ENCODE measurements at regions not wholly inside any gene's neighbourhood (a gene's known extent, or its start where the extent isn't known, plus 50 kb on each side); places are given as distances from the start of the nearest gene placed in this dataset.
A peak's percentile ranks its signal among the peaks of the same experiment; 100 is the strongest.

- DNase-seq (ENCODE audit: low read depth in 1 of 2, low spot score in 1 of 2) = no peak
Observed at GRCh38 chr3:107943786-107944523, 146.9 kb downstream of the CD47 start.

GRCh38 chr3:107942951-107943749 is 147.7 kb downstream of the CD47 start:
- no peak for DNase-seq (ENCODE audit: low read depth in 1 of 2, low spot score in 1 of 2)

GRCh38 chr3:107942244-107942643 is 148.6 kb downstream of the CD47 start:
- DNase-seq (ENCODE audit: low read depth in 1 of 2, low spot score in 1 of 2) = peak in 1 of 2 donors; percentile 43

GRCh38 chr3:107939691-107940442 is 151.0 kb downstream of the CD47 start:
- DNase-seq (ENCODE audit: low read depth in 1 of 2, low spot score in 1 of 2) = no peak

GRCh38 chr3:107938143-107938542 is 152.7 kb downstream of the CD47 start:
- DNase-seq (ENCODE audit: low read depth in 1 of 2, low spot score in 1 of 2) = no peak

GRCh38 chr3:107934808-107935207 is 156.0 kb downstream of the CD47 start:
- no peak for DNase-seq (ENCODE audit: low read depth in 1 of 2, low spot score in 1 of 2)

- no peak for DNase-seq (ENCODE audit: low read depth in 1 of 2, low spot score in 1 of 2)
Observed at GRCh38 chr3:107933450-107933849, 157.4 kb downstream of the CD47 start.

GRCh38 chr3:107931326-107931725 is 159.5 kb downstream of the CD47 start:
- DNase-seq (ENCODE audit: low read depth in 1 of 2, low spot score in 1 of 2) = no peak

GRCh38 chr3:107929088-107929487 is 161.7 kb downstream of the CD47 start:
- DNase-seq (ENCODE audit: low read depth in 1 of 2, low spot score in 1 of 2) = no peak

GRCh38 chr3:107928084-107928445 is 162.8 kb downstream of the CD47 start:
- DNase-seq (ENCODE audit: low read depth in 1 of 2, low spot score in 1 of 2) = no peak

- DNase-seq (ENCODE audit: low read depth in 1 of 2, low spot score in 1 of 2) = peak; percentile 57
Observed at GRCh38 chr3:107927361-107928083, 163.3 kb downstream of the CD47 start.

GRCh38 chr3:107925851-107926250 is 165.0 kb downstream of the CD47 start:
- no peak for DNase-seq (ENCODE audit: low read depth in 1 of 2, low spot score in 1 of 2)

GRCh38 chr3:107921038-107921437 is 169.8 kb downstream of the CD47 start:
- DNase-seq (ENCODE audit: low read depth in 1 of 2, low spot score in 1 of 2) = no peak

GRCh38 chr3:107920538-107920937 is 170.3 kb downstream of the CD47 start:
- no peak for DNase-seq (ENCODE audit: low read depth in 1 of 2, low spot score in 1 of 2)

- DNase-seq (ENCODE audit: low read depth in 1 of 2, low spot score in 1 of 2) = no peak
Observed at GRCh38 chr3:107919239-107919638, 171.6 kb downstream of the CD47 start.

GRCh38 chr3:107916171-107916570 is 174.7 kb downstream of the CD47 start:
- DNase-seq (ENCODE audit: low read depth in 1 of 2, low spot score in 1 of 2) = no peak

GRCh38 chr3:107915706-107916105 is 175.1 kb downstream of the CD47 start:
- no peak for DNase-seq (ENCODE audit: low read depth in 1 of 2, low spot score in 1 of 2)

GRCh38 chr3:107913701-107914100 is 177.1 kb downstream of the CD47 start:
- no peak for DNase-seq (ENCODE audit: low read depth in 1 of 2, low spot score in 1 of 2)

- DNase-seq (ENCODE audit: low read depth in 1 of 2, low spot score in 1 of 2) = no peak
Observed at GRCh38 chr3:107911337-107912000, 179.4 kb downstream of the CD47 start.

GRCh38 chr3:107910713-107911259 is 180.0 kb downstream of the CD47 start:
- DNase-seq (ENCODE audit: low read depth in 1 of 2, low spot score in 1 of 2) = peak in 1 of 2 donors; percentile 26
